ENCODE measurements at regions not wholly inside any gene's neighbourhood (a gene's known extent, or its start where the extent isn't known, plus 50 kb on each side); places are given as distances from the start of the nearest gene placed in this dataset.

DNA sequence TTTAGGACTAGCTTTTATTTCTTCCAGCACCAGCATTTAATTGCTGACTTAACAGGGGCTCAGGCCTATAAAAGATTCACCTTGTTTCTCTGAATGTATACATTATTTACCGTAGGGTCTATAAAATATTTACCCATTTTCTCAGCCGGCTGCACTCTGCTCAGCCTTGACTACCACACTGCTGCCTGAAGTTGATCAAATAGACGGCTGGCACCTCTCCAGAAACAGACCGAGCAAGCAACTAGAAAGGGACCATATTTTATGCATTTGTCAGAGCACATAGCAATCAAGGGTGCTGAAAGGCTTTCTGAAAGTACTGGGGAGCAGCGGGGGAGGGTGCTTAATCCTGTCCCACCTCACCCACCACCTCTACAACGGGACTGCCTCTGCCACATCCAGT, 64.7 kb upstream of the FGGY start:
- H3K4me2 ChIP-seq (ENCODE audit: insufficient read depth in 1 of 2, low read depth in 2 of 2, low read length in 2 of 2): no peak overlapping the region
- TF ChIP-seq RFX5 (IDR thresholded peaks at IDR 0.05; ENCODE audit: borderline replicate concordance, low read depth, low read length): no peak
- TF ChIP-seq HDAC2 (IDR thresholded peaks at IDR 0.05; ENCODE audit: borderline replicate concordance in 1 of 2, low read depth in 2 of 2, low read length in 2 of 2): no peak
- TF ChIP-seq GTF2F1 (IDR thresholded peaks at IDR 0.05; ENCODE audit: borderline replicate concordance, low read depth, low read length): no peak
- no peak for TF ChIP-seq KDM1A (IDR thresholded peaks at IDR 0.05; ENCODE audit: borderline replicate concordance, low read length)
- no peak for TF ChIP-seq EP300 (IDR thresholded peaks at IDR 0.05; ENCODE audit: borderline replicate concordance in 1 of 2, low read depth in 2 of 2, low read length in 2 of 2)
- TF ChIP-seq SIN3A (conservative IDR thresholded peaks at IDR 0.05 in 1 of 2, IDR thresholded peaks at IDR 0.05 in 1 of 2; ENCODE audit: low read depth in 1 of 2, low read length in 2 of 2): no peak
- no peak for TF ChIP-seq ASH2L (IDR thresholded peaks at IDR 0.05; ENCODE audit: low read length)
- TF ChIP-seq ATF2 (IDR thresholded peaks at IDR 0.05; ENCODE audit: low read length): no peak
- H3K56ac ChIP-seq (replicated peaks; ENCODE audit: insufficient read length, low read depth, low read length): no peak overlapping the region
- H2BK15ac ChIP-seq (ENCODE audit: low read length): no peak overlapping the region
- H2AFZ ChIP-seq (ENCODE audit: low read length): no peak overlapping the region
- H3K36me3 ChIP-seq (ENCODE audit: control insufficient read depth in 2 of 4, insufficient read depth in 4 of 4, low read length in 3 of 4): no peaks in the 10 kb centered on the region
- FAIRE-seq: no peak
- no peak overlapping the region for H3K18ac ChIP-seq (ENCODE audit: extremely low read depth, low read length)
- no peak overlapping the region for H3K14ac ChIP-seq (ENCODE audit: insufficient read length)
- no peaks in the 10 kb centered on the region for H3K79me2 ChIP-seq (ENCODE audit: control insufficient read depth in 1 of 2, insufficient read depth in 2 of 2, low read length in 2 of 2)
- no peak overlapping the region for H2BK5ac ChIP-seq (ENCODE audit: low read depth, low read length)
- no peaks in the 10 kb centered on the region for H3K79me1 ChIP-seq (ENCODE audit: low read depth, low read length)
- H3K23me2 ChIP-seq (ENCODE audit: low read depth, low read length): no peaks in the 10 kb centered on the region
- H2BK120ac ChIP-seq (replicated peaks; ENCODE audit: low read depth, low read length): no peak overlapping the region
- ChIA-PET POLR2A (ENCODE audit: partially characterized antibody) (no interaction called here), CTCF (ENCODE audit: partially characterized antibody) (no interaction called here)
- no peak for DNase-seq (ENCODE audit: low read depth in 1 of 2, low spot score in 2 of 2)
- H4K20me1 ChIP-seq (replicated peaks in 1 of 2; ENCODE audit: control insufficient read depth in 1 of 2, insufficient read depth in 2 of 2, low read length in 2 of 2): no peaks in the 10 kb centered on the region
- H3K4me1 ChIP-seq (replicated peaks in 1 of 4; ENCODE audit: control insufficient read depth in 3 of 4, insufficient read depth in 4 of 4, low read length in 3 of 4): no peaks in the 10 kb centered on the region
- no peak overlapping the region for H2BK12ac ChIP-seq (ENCODE audit: low read depth, low read length)
- H4K91ac ChIP-seq (replicated peaks; ENCODE audit: insufficient read length, low read length): no peak overlapping the region
- no peaks in the 10 kb centered on the region for H3K9me3 ChIP-seq (ENCODE audit: insufficient read depth in 2 of 2, low read depth in 1 of 2, low read length in 1 of 2)
- H3K9ac ChIP-seq (replicated peaks in 1 of 4; ENCODE audit: extremely low read depth in 1 of 4, low read depth in 3 of 4, low read length in 3 of 4): no peak overlapping the region
- H4K8ac ChIP-seq (ENCODE audit: extremely low read depth, insufficient read depth, low read length): no peak overlapping the region
- 79% methylated on average over 6 of the region's 6 CpGs; no CpG with 5 or more reads in 1 of the 2 experiments for WGBS, 2 experiments (ENCODE audit: extremely low coverage in 1 of 2, insufficient coverage in 1 of 2, insufficient read length in 1 of 2, insufficient replicate concordance in 2 of 2, low coverage in 1 of 2, low lambda C conversion rate in 2 of 2, missing lambda C conversion rate in 1 of 2)
- H2AK5ac ChIP-seq (ENCODE audit: low read depth, low read length): no peak overlapping the region
- no peak overlapping the region for H3K4me3 ChIP-seq (ENCODE audit: extremely low read depth in 1 of 4, insufficient read depth in 2 of 4, low read depth in 3 of 4, low read length in 4 of 4)
- no peaks in the 10 kb centered on the region for H3K27me3 ChIP-seq (replicated peaks in 1 of 4; ENCODE audit: control insufficient read depth in 3 of 4, extremely low read depth in 1 of 4, insufficient read depth in 3 of 4, low read length in 3 of 4)
- H3K27ac ChIP-seq (ENCODE audit: low read depth, low read length): no peak overlapping the region
- H4K5ac ChIP-seq (ENCODE audit: insufficient read length, low read depth, low read length): no peak overlapping the region
- no peak overlapping the region for H2BK20ac ChIP-seq (ENCODE audit: low read length)
- H3K23ac ChIP-seq (ENCODE audit: insufficient read length): no peak overlapping the region
- no peak overlapping the region for H3K4ac ChIP-seq (replicated peaks; ENCODE audit: insufficient read length, low read depth, low read length)

Measured in H1 (cell line).